ENCODE measurements at regions not wholly inside any gene's neighbourhood (a gene's known extent, or its start where the extent isn't known, plus 50 kb on each side); places are given as distances from the start of the nearest gene placed in this dataset.

GRCh38 chr17:62898239-62898864 lies 67.7 kb upstream of the TANC2 start:
- WGBS, 2 experiments (ENCODE audit: insufficient coverage in 2 of 2): 80 to 85% methylated on average over 10 to 11 of the region's 13 CpGs
- Histone ChIP-seq H3K36me3 (ENCODE audit: control insufficient read depth, insufficient read depth, low read length) (no peaks in the 10 kb centered on the region), H3K27ac (ENCODE audit: low read depth, low read length, severe bottlenecking) (peak overlapping the region; percentile 68), H3K9me3 (ENCODE audit: control insufficient read depth, low read length) (no peaks in the 10 kb centered on the region), H3K4me1 (ENCODE audit: control insufficient read depth, insufficient read depth, low read length, poor library complexity, severe bottlenecking) (peaks cover 20% of the 10 kb centered on the region), H3K4me3 (ENCODE audit: extremely low read depth, insufficient read depth, low read length, poor library complexity, severe bottlenecking) (no peak overlapping the region)

- Histone ChIP-seq H3K36me3 (ENCODE audit: control insufficient read depth, insufficient read depth, low read length) (no peaks in the 10 kb centered on the region), H3K4me1 (ENCODE audit: control insufficient read depth, insufficient read depth, low read length, poor library complexity, severe bottlenecking) (peaks cover 25% of the 10 kb centered on the region), H3K9me3 (ENCODE audit: control insufficient read depth, low read length) (no peaks in the 10 kb centered on the region), H3K4me3 (ENCODE audit: extremely low read depth, insufficient read depth, low read length, poor library complexity, severe bottlenecking) (no peak overlapping the region), H3K27ac (ENCODE audit: low read depth, low read length, severe bottlenecking) (peak overlapping the region; percentile 68)
- no CpG with 5 or more reads among the region's 2 CpGs for WGBS, 2 experiments (ENCODE audit: insufficient coverage in 2 of 2)
Measured at GRCh38 chr17:62897706-62898105, 68.3 kb upstream of the TANC2 start.

GRCh38 chr17:62895320-62896301 lies 70.4 kb upstream of the TANC2 start:
- WGBS, 2 experiments (ENCODE audit: insufficient coverage in 2 of 2): 88 to 97% methylated on average over 8 to 10 of the region's 11 CpGs
- Histone ChIP-seq H3K9me3 (ENCODE audit: control insufficient read depth, low read length) (no peaks in the 10 kb centered on the region), H3K4me3 (ENCODE audit: extremely low read depth, insufficient read depth, low read length, poor library complexity, severe bottlenecking) (no peak overlapping the region), H3K4me1 (ENCODE audit: control insufficient read depth, insufficient read depth, low read length, poor library complexity, severe bottlenecking) (peaks cover 37% of the 10 kb centered on the region), H3K27ac (ENCODE audit: low read depth, low read length, severe bottlenecking) (no peak overlapping the region), H3K36me3 (ENCODE audit: control insufficient read depth, insufficient read depth, low read length) (no peaks in the 10 kb centered on the region)

- 20 to 43% methylated on average over 2 to 3 of the region's 4 CpGs for WGBS, 2 experiments (ENCODE audit: insufficient coverage in 2 of 2)
- H3K4me3 ChIP-seq (ENCODE audit: extremely low read depth, insufficient read depth, low read length, poor library complexity, severe bottlenecking): no peak overlapping the region
- peaks cover 30% of the 10 kb centered on the region for H3K4me1 ChIP-seq (ENCODE audit: control insufficient read depth, insufficient read depth, low read length, poor library complexity, severe bottlenecking)
- no peaks in the 10 kb centered on the region for H3K36me3 ChIP-seq (ENCODE audit: control insufficient read depth, insufficient read depth, low read length)
- no peaks in the 10 kb centered on the region for H3K9me3 ChIP-seq (ENCODE audit: control insufficient read depth, low read length)
- peak overlapping the region; percentile 88 for H3K27ac ChIP-seq (ENCODE audit: low read depth, low read length, severe bottlenecking)
Measured at GRCh38 chr17:62892870-62893338, 73.1 kb upstream of the TANC2 start.

- 85 to 92% methylated on average over 1 to 3 of the region's 3 CpGs for WGBS, 2 experiments (ENCODE audit: insufficient coverage in 2 of 2)
- Histone ChIP-seq H3K27ac (ENCODE audit: low read depth, low read length, severe bottlenecking) (peak overlapping the region; percentile 88), H3K9me3 (ENCODE audit: control insufficient read depth, low read length) (no peaks in the 10 kb centered on the region), H3K4me3 (ENCODE audit: extremely low read depth, insufficient read depth, low read length, poor library complexity, severe bottlenecking) (no peak overlapping the region), H3K4me1 (ENCODE audit: control insufficient read depth, insufficient read depth, low read length, poor library complexity, severe bottlenecking) (peaks cover 23% of the 10 kb centered on the region), H3K36me3 (ENCODE audit: control insufficient read depth, insufficient read depth, low read length) (no peaks in the 10 kb centered on the region)
Measured at GRCh38 chr17:62892061-62892675, 73.9 kb upstream of the TANC2 start.

- WGBS, 2 experiments (ENCODE audit: insufficient coverage in 2 of 2): 100% methylated on average over 1 of the region's 3 CpGs; no CpG with 5 or more reads in 1 of the 2 experiments
- Histone ChIP-seq H3K36me3 (ENCODE audit: control insufficient read depth, insufficient read depth, low read length) (no peaks in the 10 kb centered on the region), H3K27ac (ENCODE audit: low read depth, low read length, severe bottlenecking) (peak overlapping the region; percentile 88), H3K4me1 (ENCODE audit: control insufficient read depth, insufficient read depth, low read length, poor library complexity, severe bottlenecking) (peaks cover 22% of the 10 kb centered on the region), H3K9me3 (ENCODE audit: control insufficient read depth, low read length) (no peaks in the 10 kb centered on the region), H3K4me3 (ENCODE audit: extremely low read depth, insufficient read depth, low read length, poor library complexity, severe bottlenecking) (no peak overlapping the region)
Measured at GRCh38 chr17:62891659-62892058, 74.4 kb upstream of the TANC2 start.

GRCh38 chr17:62888765-62889164 lies 77.3 kb upstream of the TANC2 start:
- Histone ChIP-seq H3K4me3 (ENCODE audit: extremely low read depth, insufficient read depth, low read length, poor library complexity, severe bottlenecking) (no peak overlapping the region), H3K27ac (ENCODE audit: low read depth, low read length, severe bottlenecking) (no peak overlapping the region), H3K9me3 (ENCODE audit: control insufficient read depth, low read length) (no peaks in the 10 kb centered on the region), H3K4me1 (ENCODE audit: control insufficient read depth, insufficient read depth, low read length, poor library complexity, severe bottlenecking) (peaks cover 22% of the 10 kb centered on the region), H3K36me3 (ENCODE audit: control insufficient read depth, insufficient read depth, low read length) (no peaks in the 10 kb centered on the region)
- 75 to 86% methylated on average over 1 of the region's 1 CpG for WGBS, 2 experiments (ENCODE audit: insufficient coverage in 2 of 2)

- Histone ChIP-seq H3K4me1 (ENCODE audit: control insufficient read depth, insufficient read depth, low read length, poor library complexity, severe bottlenecking) (peaks cover 17% of the 10 kb centered on the region), H3K9me3 (ENCODE audit: control insufficient read depth, low read length) (no peaks in the 10 kb centered on the region)
Measured at GRCh38 chr17:62888148-62888547, 77.9 kb upstream of the TANC2 start.

GRCh38 chr17:62887437-62887836 lies 78.6 kb upstream of the TANC2 start:
- H3K27ac ChIP-seq (ENCODE audit: low read depth, low read length, severe bottlenecking): no peak overlapping the region
- no peak overlapping the region for H3K4me3 ChIP-seq (ENCODE audit: extremely low read depth, insufficient read depth, low read length, poor library complexity, severe bottlenecking)
- H3K9me3 ChIP-seq (ENCODE audit: control insufficient read depth, low read length): no peaks in the 10 kb centered on the region
- H3K4me1 ChIP-seq (ENCODE audit: control insufficient read depth, insufficient read depth, low read length, poor library complexity, severe bottlenecking): peaks cover 10% of the 10 kb centered on the region
- no peaks in the 10 kb centered on the region for H3K36me3 ChIP-seq (ENCODE audit: control insufficient read depth, insufficient read depth, low read length)
- 100% methylated on average over 1 of the region's 3 CpGs; no CpG with 5 or more reads in 1 of the 2 experiments for WGBS, 2 experiments (ENCODE audit: insufficient coverage in 2 of 2)

More at GRCh38 chr17:62888148-62888547, 77.9 kb upstream of the TANC2 start:
- Histone ChIP-seq H3K36me3 (ENCODE audit: control insufficient read depth, insufficient read depth, low read length) (no peaks in the 10 kb centered on the region), H3K27ac (ENCODE audit: low read depth, low read length, severe bottlenecking) (no peak overlapping the region), H3K4me3 (ENCODE audit: extremely low read depth, insufficient read depth, low read length, poor library complexity, severe bottlenecking) (no peak overlapping the region)

GRCh38 chr17:62884781-62885180 lies 76.7 kb upstream of the MARCHF10 start:
- Histone ChIP-seq H3K4me1 (ENCODE audit: control insufficient read depth, insufficient read depth, low read length, poor library complexity, severe bottlenecking) (no peaks in the 10 kb centered on the region), H3K36me3 (ENCODE audit: control insufficient read depth, insufficient read depth, low read length) (no peaks in the 10 kb centered on the region), H3K4me3 (ENCODE audit: extremely low read depth, insufficient read depth, low read length, poor library complexity, severe bottlenecking) (no peak overlapping the region), H3K9me3 (ENCODE audit: control insufficient read depth, low read length) (no peaks in the 10 kb centered on the region), H3K27ac (ENCODE audit: low read depth, low read length, severe bottlenecking) (no peak overlapping the region)
- WGBS, 2 experiments (ENCODE audit: insufficient coverage in 2 of 2): 63% methylated on average over 2 of the region's 5 CpGs; no CpG with 5 or more reads in 1 of the 2 experiments
